Prostate gland (tissue), 2 donors: ENCODE measurements at regions not wholly inside any gene's neighbourhood (a gene's known extent, or its start where the extent isn't known, plus 50 kb on each side); places are given as distances from the start of the nearest gene placed in this dataset.

Experiments
- DNase-seq: peaks from one replicate; pipeline ENCODE4 v3.0.0-alpha.2; 2019; ENCODE audit warnings: low spot score
- H3K27ac ChIP-seq, 2 donors: fragments of 200-600 bp; sonication (generic); 2 replicates each; pipeline ENCODE4 v1.5.1; 2017 to 2019
- H3K27me3 ChIP-seq: fragments of 200-600 bp; sonication (generic); replicated peaks from 2 replicates; pipeline ENCODE4 v1.5.1; 2019; ENCODE audit not compliant: insufficient read depth
- H3K36me3 ChIP-seq, 2 donors: fragments of 200-600 bp; sonication (generic); 1 replicate in 1 of 2; 2 replicates in 1 of 2; pipeline versions ENCODE4 v1.5.1 to v1.8.1; 2017 to 2019
- H3K4me1 ChIP-seq: fragments of 200-600 bp; sonication (generic); replicated peaks from 2 replicates; pipeline ENCODE4 v1.5.1; 2019
- H3K4me3 ChIP-seq, 2 donors: fragments of 200-600 bp; sonication (generic); 2 replicates each; pipeline ENCODE4 v1.5.1; 2017 to 2019
- H3K9me3 ChIP-seq: fragments of 200-600 bp; sonication (generic); 2 replicates; pipeline ENCODE4 v1.5.1; 2017
- CTCF ChIP-seq, 4 experiments: fragments of 200-600 bp in 2 of 4; fragments of 450-650 bp in 2 of 4; sonication (generic) in 2 of 4; IDR thresholded peaks; 1 replicate in 3 of 4; 2 replicates in 1 of 4; pipeline ENCODE4 v1.5.1; 2016 to 2019; ENCODE audit warnings: antibody characterized with exemption in 4 of 4, mild to moderate bottlenecking in 2 of 4, moderate library complexity in 2 of 4
- POLR2A ChIP-seq: fragments of 450-650 bp; IDR thresholded peaks from one replicate; pipeline ENCODE4 v1.6.1; 2016; ENCODE audit warnings: antibody characterized with exemption, mild to moderate bottlenecking
- POLR2AphosphoS5 ChIP-seq: sonication (generic); formaldehyde crosslinking; IDR thresholded peaks from one replicate; pipeline ENCODE4 v1.6.1; 2017; ENCODE audit warnings: antibody characterized with exemption
- WGBS: methylation state at CpG from one replicate; pipeline ENCODE4 v1.1.5; 2018; 5-methylcytosine and 5-hydroxymethylcytosine counted together
- intact Hi-C: fragments of 100-400 bp; cut with DNase I; formaldehyde crosslinking; loops from one replicate; pipeline ENCODE4 v1.14.2; 2022

GRCh38 chr10:121265360-121266123 lies 332.7 kb downstream of the FGFR2 start:
- Histone ChIP-seq H3K4me1 (peaks cover 4% of the 10 kb centered on the region), H3K27ac (no peak overlapping the region), H3K27me3 (no peaks in the 10 kb centered on the region), H3K9me3 (no peaks in the 10 kb centered on the region), H3K36me3 (no peaks in the 10 kb centered on the region), H3K4me3 (no peak overlapping the region)
- TF ChIP-seq POLR2AphosphoS5 (peak; percentile 28), CTCF (IDR thresholded peaks at IDR 0.05) (no peak)
- intact Hi-C loops, result no loop called here
- DNase-seq, result no peak
- WGBS, result 25% methylated on average over 6 of the region's 6 CpGs

GRCh38 chr10:121266370-121266769 lies 331.9 kb downstream of the FGFR2 start:
- Histone ChIP-seq H3K4me1 (peaks cover 4% of the 10 kb centered on the region), H3K4me3 (no peak overlapping the region), H3K36me3 (no peaks in the 10 kb centered on the region), H3K27ac (no peak overlapping the region), H3K27me3 (no peaks in the 10 kb centered on the region), H3K9me3 (no peaks in the 10 kb centered on the region)
- DNase-seq, result no peak
- 52% methylated on average over 5 of the region's 5 CpGs for WGBS
- intact Hi-C loops, result no loop called here
- TF ChIP-seq CTCF (IDR thresholded peaks at IDR 0.05), result no peak
- TF ChIP-seq POLR2A, result no peak
- TF ChIP-seq POLR2AphosphoS5, result no peak

GRCh38 chr10:121267236-121268003 lies 330.8 kb downstream of the FGFR2 start:
- Histone ChIP-seq H3K36me3 (no peaks in the 10 kb centered on the region), H3K9me3 (no peaks in the 10 kb centered on the region), H3K27ac (no peak overlapping the region), H3K27me3 (no peaks in the 10 kb centered on the region), H3K4me3 (no peak overlapping the region), H3K4me1 (peaks cover 4% of the 10 kb centered on the region)
- TF ChIP-seq POLR2A (no peak), CTCF (IDR thresholded peaks at IDR 0.05) (no peak), POLR2AphosphoS5 (no peak)
- 94% methylated on average over 11 of the region's 11 CpGs for WGBS
- no peak for DNase-seq
- intact Hi-C loops, result no loop called here

- Histone ChIP-seq H3K4me1 (peaks cover 4% of the 10 kb centered on the region), H3K27me3 (no peaks in the 10 kb centered on the region), H3K27ac (no peak overlapping the region), H3K36me3 (no peaks in the 10 kb centered on the region), H3K4me3 (no peak overlapping the region), H3K9me3 (no peaks in the 10 kb centered on the region)
- no peak for DNase-seq
- TF ChIP-seq POLR2AphosphoS5 (no peak), CTCF (IDR thresholded peaks at IDR 0.05) (no peak), POLR2A (no peak)
- intact Hi-C loops, result no loop called here
- 83% methylated on average over 5 of the region's 5 CpGs for WGBS
Observed at GRCh38 chr10:121268363-121268762, 329.9 kb downstream of the FGFR2 start.
